GM12865 (cell line): ENCODE measurements at regions not wholly inside any gene's neighbourhood (a gene's known extent, or its start where the extent isn't known, plus 50 kb on each side); places are given as distances from the start of the nearest gene placed in this dataset.

Experiments
- DNase-seq: peaks from one replicate; pipeline ENCODE4 v3.0.0; 2010; ENCODE audit warnings: low read depth
- H3K4me3 ChIP-seq: 2 replicates; pipeline ENCODE4 v1.5.1; 2011; ENCODE audit warnings: mild to moderate bottlenecking, low read depth, low read length, control low read depth
- CTCF ChIP-seq: IDR thresholded peaks from 2 replicates; pipeline ENCODE4 v1.5.1; 2011; ENCODE audit warnings: low read length, control low read depth, low read depth, inconsistent platforms; ENCODE audit not compliant: insufficient read depth; ENCODE audit errors: missing control alignments

- no peak for TF ChIP-seq CTCF
- H3K4me3 ChIP-seq, result no peak overlapping the region
- no peak for DNase-seq
Observed at GRCh38 chr5:98568336-98568735, 205.1 kb upstream of the RGMB start.

GRCh38 chr5:98569288-98569687, 204.2 kb upstream of the RGMB start:
- DNase-seq, result no peak
- TF ChIP-seq CTCF, result no peak
- H3K4me3 ChIP-seq, result no peak overlapping the region

GRCh38 chr5:98570010-98570409, 203.5 kb upstream of the RGMB start:
- TF ChIP-seq CTCF, result no peak
- no peak overlapping the region for H3K4me3 ChIP-seq
- no peak for DNase-seq

GRCh38 chr5:98570661-98571191, 202.7 kb upstream of the RGMB start:
- DNase-seq, result no peak
- no peak for TF ChIP-seq CTCF
- no peak overlapping the region for H3K4me3 ChIP-seq

GRCh38 chr5:98573834-98574320, 199.6 kb upstream of the RGMB start:
- TF ChIP-seq CTCF, result no peak
- DNase-seq, result no peak
- H3K4me3 ChIP-seq, result no peak overlapping the region

GRCh38 chr5:98576275-98576674, 197.2 kb upstream of the RGMB start:
- TF ChIP-seq CTCF, result no peak
- H3K4me3 ChIP-seq, result no peak overlapping the region
- DNase-seq, result no peak

GRCh38 chr5:98578438-98578837, 195.0 kb upstream of the RGMB start:
- DNase-seq, result no peak
- no peak for TF ChIP-seq CTCF
- no peak overlapping the region for H3K4me3 ChIP-seq
